GM18508 (cell line): ENCODE measurements at regions not wholly inside any gene's neighbourhood (a gene's known extent, or its start where the extent isn't known, plus 50 kb on each side); places are given as distances from the start of the nearest gene placed in this dataset.

Experiments used
- ATAC-seq: cut with Tn5 transposase; IDR thresholded peaks from one replicate; pipeline ENCODE4 v1.9.1; 2021; ENCODE audit warnings: moderate number of reproducible peaks; ENCODE audit not compliant: insufficient read depth, unreplicated experiment

DNA sequence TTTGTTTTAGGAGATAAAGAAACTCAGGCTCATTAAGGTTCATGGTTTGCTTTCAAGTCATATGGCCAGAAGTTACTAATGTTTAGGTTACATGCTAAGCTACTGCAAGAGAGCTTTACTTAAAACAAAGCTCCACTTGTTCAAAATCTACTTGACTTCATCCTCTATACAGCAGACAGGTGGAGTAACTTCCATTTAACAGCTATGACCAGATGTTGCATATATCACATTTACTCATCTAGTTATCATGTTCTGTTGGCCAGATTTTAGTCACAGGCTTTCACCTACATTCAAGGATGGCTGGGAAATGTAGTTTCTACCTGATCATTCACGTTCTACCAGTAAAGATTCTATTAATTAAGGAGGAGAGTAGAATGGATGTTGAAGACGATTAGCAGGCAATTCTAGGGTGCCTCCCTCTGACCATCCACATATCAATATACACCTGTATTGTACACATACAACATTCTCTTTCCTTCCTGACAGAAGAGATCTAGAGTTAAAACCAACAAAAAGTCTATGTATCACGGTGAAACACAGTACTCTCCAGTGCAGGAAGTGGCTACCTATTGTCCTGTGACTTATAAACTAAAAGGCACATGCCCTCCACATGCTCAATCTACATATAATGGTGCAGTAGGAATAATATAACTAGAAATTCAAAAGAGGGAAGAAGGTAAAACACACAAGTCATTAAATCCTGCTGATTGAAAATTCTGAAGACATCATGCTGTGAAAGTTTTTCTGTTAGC is 488.0 kb downstream of the MDFIC start:
- ATAC-seq: no peak

DNA sequence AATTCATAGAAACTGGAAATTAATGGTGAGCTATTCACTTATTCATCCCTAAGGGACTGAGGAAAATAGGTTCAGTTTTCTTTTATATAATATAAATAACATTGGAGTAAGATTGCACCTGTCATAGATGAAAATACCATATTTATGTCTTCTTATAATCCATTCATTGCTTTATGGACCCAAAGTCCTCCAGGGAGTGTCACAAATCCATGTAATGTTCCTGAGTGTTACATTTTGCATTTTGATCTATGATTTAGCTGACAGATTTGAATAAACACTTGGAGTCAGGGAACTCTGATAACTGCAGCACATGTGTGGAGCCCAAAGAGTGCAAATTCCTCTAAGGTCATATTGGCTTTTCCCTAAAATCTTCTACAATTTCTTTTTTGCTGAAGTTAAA is 484.3 kb downstream of the MDFIC start:
- ATAC-seq: no peak

DNA sequence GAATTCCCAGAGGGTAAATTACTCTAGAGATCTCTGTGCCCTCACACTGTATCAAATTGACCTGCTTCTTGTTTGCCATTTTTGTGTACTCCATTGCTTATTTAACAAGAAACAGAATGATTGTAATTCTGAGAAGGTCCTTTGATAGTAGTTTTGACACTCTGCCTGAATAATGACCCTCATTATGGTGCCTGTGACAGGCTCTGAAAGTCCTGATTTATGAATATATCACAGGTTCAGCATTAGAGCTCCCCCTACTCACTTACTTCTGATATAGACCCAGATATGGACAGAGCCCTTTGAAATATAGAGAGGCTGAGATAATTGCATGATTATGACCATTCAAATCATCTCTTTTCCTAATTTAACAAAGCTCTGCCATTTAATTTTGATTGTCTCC is 465.2 kb downstream of the MDFIC start:
- ATAC-seq: no peak

DNA sequence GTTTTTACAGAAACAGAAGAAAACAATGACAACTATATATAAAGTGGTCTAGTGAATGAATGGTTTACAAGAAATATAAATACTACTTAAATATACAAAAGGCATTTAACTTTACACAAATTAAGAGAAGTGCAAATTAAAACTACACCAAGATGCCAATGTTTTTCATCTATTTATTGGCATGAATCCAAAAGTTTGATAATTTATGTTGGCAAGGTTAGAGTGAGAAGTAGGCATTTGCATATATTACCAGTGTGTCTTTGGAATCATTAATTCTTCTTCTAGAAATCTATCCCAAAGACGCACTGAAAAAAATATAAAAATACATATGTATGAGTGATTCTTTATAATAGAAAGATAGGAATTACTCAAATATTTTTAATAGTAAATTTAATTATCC is 457.4 kb downstream of the MDFIC start:
- ATAC-seq: no peak

DNA sequence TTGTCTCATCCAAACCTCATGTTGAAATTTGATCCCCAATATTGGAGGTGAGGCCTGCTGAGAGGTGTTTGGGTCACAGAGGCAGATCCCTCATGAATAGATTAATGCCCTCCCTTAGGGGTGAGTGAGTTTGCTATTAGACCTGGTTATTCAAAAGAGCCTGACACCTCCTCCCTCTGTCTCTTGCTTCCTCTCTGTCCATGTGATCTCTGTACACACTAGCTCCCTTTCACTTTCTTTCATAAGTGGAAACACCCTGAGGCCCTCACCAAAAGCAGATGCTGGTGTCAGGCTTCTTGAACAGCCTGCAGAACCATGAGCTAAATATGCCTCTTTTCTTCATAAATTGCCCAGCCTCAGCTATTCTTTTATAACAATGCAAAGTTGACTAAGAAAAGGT is 447.1 kb downstream of the MDFIC start:
- no peak for ATAC-seq

DNA sequence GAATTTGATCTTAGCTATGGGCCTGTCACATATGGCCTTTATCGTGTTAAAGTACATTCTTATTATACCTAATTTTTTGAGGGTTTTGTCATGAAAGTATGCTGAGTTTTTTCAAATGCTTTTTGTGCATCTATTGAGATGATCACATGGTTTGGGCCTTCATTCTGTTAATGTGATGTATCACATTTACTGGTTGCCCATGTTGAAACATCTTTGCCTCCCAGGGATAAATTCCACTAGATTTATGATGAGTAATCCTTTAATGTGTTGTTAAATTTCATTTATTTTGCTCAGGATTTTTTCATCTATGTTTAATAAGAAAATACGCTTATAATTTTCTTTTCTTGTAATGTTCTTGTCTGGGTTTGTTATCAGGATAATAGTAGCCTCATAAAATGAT is 442.0 kb downstream of the MDFIC start:
- no peak for ATAC-seq

DNA sequence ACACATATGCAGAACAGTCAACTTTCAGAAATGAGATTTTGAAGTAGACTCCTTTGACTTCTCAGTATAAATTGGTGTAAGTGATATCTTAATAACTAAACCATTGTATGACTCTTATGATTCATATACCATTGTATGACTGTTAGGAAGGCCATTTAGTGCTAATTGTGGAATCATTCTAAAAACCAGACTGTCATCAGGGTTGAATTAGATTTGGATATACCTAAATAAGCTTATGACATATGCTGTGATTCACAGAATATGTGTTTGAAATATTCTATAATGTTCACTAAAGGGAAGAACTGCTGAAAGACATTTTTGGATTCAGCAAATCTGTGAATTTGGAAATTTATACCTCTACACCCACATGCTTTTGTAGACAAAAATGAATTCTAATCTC is 438.1 kb downstream of the MDFIC start:
- ATAC-seq: no peak

DNA sequence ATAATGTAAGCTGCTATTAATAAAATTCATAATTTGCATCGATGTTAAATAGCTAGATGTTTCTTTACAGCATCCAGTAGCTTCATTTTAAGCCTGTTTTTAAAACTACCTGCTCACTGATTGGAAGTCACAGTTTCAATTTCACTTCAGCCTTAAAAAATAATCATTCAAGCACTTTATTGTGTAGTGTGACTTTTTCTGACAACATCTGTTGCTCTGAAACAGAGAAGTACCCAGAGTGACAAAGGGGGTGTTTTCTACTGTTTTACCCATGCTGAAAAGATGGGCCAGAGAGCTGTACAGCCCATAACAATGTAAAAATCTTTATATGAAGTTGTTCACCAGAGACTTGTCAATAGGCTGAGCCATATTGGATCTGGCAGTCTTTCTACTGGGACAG is 437.2 kb downstream of the MDFIC start:
- ATAC-seq: no peak

DNA sequence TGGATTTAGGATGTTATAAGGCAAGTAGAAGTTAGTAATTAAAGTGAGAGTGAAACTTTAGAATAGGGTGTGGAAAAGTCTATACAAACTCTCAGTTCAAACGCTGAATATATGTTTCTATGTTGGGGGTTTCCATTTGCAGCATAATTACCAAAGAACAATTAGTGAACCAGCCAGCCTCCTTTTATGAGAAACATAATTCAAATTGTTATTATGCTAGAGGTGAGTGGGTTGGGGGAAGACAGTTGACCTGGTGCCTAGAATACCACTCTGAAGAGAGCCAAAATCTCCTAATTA is 435.8 kb downstream of the MDFIC start:
- ATAC-seq: no peak

DNA sequence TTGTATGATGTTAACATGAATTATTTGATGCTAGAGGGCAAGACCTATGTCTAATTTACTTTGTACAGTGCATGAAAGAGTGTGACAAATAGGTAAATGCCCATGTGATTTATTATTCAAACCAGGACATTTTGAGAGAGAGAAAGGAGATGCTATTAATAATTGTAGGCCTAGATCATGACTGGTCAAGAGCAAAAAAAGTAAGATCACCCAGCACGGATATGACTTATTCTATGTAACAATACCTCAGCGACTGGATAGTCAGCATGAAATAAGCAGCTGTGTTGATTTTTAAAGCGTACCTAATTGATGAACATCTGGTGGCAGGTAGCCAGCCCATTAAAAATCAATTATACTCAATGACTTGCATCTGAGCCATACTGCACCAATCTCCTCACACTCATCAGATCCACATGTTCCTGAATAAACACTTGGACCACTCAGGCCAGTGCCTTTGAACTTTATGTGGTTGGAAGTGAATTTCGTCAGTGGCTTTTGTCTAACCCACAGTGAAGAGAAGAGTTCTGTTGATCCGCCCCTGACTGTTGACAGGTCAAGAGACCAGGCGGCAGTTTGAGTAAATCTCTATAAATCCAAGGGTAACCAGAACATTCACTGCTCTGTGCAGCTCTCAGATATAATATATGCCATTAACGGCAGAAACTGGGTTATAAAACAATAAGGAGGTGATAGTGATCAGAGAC is 435.3 kb downstream of the MDFIC start:
- no peak for ATAC-seq

DNA sequence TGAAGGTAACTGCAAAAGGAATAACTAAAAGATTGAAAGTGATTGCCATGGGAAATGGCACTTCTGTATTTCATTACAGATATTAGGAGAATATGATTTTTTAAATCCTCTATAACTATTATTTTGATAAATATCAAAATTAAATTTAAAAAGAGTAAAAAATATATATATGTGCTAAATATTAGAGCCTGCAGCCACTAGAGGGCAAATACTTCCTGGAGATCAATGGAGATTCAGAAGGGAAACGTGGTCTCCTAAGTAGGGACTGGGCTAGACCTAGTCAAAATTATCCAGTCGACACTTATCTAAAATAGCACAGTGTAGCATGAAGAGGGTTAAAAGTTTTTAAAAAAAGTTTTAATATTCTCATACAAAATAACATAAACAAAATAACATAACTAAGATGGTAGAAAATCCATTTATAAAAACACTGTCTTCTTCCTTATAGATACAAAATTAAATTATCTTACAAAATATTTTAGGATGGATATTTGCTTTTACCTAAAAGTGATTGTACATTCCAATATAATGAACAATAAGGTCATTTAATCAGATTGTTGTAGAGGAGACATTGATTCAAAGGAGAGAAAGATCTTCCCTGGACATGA is 434.3 kb downstream of the MDFIC start:
- no peak for ATAC-seq

DNA sequence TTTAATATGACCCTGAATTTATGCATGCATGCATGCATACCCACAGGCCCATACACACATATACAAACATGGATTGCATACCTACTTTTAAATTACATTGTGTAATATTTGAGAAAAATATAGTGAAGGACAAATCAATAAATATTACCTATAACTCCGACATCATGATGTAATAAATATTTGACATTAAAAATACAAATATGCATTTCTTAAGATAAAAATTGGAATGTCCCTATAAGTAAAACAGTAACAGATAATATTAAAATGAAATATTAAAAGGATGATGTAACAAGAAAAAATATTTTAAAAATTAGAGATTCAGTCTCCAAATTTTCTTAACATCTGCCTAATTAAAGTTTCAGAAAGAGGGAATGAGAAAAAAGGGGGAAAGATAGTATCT is 433.0 kb downstream of the MDFIC start:
- ATAC-seq: no peak

DNA sequence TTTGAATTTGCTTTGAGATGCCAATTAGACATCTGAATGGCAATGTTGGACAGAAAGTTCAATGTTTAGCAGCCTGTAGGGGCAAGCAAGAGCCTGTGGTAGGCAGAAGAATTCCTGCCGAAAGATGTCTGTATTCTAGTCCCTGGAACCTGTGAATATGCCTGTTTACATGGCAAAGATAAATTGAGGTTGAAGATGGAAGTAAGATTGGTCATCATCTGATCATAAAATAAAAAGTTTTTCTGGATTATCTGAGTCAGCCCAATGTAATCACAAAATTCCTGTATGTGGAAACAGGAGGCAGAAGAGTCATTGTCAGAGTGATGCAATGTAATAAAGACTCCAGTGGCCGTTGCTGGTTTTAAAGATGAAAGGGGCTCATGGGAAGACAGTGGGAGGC is 430.5 kb downstream of the MDFIC start:
- ATAC-seq: no peak

DNA sequence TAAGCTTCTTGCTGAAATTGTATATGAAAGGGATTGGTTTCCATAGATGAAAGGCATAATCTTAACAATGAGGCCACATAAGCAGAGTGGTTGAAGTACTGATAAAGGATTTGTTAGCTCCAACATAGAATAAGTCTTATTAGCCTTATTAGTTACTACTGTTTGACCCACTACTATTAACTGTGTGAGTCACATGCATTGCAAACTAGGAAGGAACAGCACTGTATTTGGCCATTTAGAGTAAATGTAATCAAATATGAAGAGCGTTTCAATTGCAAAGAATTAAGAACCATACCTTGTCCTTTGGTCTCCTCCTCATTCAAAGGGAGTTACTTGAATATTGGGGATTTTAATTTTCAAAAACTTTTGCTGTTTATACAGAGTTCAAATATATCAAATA is 428.9 kb downstream of the MDFIC start:
- ATAC-seq: no peak

DNA sequence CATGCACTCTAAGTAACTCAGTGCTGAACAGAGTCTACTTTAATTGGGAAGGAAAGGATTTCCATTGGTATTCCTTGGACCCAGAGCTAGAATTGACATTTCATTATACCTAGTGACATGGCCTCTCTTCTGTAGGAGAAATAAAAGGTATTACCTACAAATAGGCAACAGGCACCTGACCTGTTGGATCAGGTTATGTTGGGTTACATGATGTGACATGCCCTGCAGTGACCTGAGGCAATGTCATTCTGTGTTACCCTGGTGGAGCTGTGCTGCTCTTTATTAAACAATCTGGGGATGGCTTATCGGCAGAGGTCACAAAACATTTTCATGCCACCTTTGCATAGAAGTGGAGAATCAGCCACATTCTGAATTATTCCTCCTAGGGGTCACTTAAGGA is 427.7 kb downstream of the MDFIC start:
- ATAC-seq: no peak

DNA sequence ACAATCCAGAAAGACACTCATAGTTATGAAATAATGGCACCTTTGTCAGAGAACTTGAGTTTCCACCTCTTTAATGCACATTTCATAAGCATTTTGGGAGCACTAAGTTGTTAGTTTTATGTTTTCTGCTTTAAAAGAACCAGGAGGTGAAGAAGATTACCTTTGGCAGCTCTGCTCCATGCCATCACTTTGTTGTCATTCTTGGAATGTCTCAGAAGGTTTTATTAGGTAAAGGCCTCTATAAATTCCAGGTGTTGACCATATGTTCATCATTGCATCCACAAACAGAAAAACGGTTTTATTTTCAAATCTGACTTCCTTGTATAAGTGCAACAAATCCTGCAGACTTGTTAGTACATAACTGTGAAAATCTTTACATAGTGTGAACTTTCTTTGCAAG is 424.8 kb downstream of the MDFIC start:
- no peak for ATAC-seq

DNA sequence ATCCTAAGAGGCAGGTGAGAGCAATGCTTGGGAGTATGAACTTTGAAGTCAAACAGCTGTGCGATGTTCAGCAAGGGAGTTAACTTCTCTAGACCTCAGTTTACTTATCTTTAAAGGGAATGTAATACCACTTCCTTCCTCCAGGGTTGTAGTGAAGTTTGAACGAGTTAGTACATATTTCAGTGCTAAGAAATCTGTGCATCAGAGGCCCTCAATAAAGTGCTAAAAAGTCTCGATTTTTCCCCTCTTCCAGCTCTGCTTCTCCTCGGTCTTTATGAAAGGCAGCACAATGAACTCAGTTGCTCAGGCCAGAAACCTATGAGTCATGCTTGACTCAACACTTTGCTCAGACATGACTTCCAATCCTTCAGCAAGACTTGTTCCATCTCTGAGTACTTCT is 418.9 kb downstream of the MDFIC start:
- ATAC-seq: peak; percentile 52

DNA sequence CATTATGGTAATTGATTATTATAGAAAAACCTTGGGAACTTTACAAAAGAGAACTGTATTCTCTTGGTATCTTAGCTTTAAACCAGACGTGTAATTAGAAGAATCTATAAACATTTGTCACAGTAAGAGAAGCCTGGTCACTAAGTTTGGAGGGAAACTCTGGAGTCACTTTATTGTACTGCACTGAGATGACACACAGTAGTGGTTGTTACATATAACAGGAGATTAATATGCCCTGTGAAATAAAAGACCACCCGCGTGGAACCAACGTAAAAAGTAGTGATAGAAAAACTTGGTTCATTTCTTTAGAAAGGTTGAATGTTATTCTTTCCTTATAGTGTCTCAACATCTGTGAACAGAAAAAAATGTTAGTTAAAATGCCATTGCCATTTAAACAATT is 416.1 kb downstream of the MDFIC start:
- ATAC-seq: no peak

DNA sequence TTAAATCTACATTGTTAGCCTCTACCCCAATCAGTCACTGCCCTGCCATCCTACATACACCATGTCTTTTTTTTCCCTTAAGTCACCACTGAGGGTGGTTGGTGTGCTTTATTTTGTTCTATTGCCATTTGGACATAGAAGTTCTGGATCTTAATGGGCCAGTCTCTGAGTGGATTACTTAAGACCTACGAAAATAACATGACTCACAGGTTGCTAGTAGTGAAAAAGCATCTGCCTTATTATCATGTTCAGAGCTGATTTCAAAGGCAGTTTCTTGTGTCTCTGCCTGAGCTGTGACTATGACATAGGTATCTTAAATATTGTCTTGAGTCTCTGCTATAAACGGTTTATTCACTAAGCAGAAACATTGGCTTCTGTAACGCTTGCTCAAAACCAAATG is 410.8 kb downstream of the MDFIC start:
- no peak for ATAC-seq

DNA sequence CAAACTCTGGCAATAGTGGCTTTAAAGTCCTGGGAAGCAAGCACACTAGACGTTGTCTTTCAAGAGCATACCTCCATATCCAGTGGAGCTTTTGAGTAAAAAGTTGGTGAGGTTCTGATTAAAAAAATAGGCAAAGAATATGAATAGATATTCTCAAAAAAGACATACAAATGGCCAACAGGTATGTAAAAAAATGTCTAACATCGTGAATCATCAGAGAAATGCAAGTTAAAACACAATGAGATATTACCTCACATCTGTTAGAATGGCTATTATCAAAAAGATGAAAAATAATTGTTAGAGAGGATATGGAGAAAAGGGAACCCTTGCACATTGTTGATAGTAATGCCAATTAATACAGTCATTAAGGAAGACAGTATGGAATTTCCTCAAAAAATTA is 407.1 kb downstream of the MDFIC start:
- ATAC-seq: no peak

DNA sequence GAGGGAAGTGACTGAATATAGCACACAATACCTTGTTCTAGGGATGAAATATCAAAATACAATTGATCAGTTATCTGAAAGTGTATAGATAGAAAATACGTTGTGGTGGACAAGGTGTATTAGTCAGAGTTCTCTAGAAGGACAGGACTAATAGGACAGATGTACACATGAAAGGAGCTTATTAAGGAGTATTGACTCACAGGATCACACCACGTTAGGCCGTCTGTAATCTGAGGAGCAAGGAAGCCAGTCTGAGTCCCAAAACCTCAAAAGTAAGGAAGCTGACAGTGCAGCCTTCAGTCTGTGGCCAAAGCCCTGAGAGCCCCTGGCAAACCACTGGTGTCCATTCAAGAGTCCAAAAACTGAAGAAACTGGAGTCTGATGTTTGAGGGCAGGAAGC is 406.1 kb downstream of the MDFIC start:
- ATAC-seq: no peak

DNA sequence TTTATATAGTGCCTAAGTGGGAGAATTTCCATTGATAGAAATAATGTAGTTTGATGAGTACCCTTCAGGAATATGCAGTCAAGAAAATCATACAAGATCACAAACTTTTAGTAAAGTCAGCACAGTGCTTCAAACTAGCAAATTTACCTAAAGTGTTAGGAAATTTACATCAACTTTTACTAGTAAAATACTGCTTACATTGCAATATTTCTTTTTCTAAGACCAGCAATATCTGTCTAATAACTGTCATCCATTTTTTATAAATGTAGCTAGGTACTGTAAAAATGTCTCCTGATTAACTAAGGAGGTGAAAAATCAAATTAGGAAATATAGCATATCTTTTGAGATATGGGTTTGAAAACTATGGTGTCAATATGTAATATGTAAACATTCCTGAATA is 405.4 kb downstream of the MDFIC start:
- no peak for ATAC-seq
